Endothelial cell (in vitro differentiated cells): ENCODE measurements at regions not wholly inside any gene's neighbourhood (a gene's known extent, or its start where the extent isn't known, plus 50 kb on each side); places are given as distances from the start of the nearest gene placed in this dataset.

ENCODE experiments used
- DNase-seq: peaks from one replicate; pipeline ENCODE4 v3.0.0; 2021; ENCODE audit warnings: low spot score
- H3K27ac Mint-ChIP-seq: one replicate; pipeline ENCODE4 v1.8.0; 2021; ENCODE audit warnings: mixed read lengths, inconsistent platforms; ENCODE audit not compliant: unreplicated experiment
- H3K27me3 Mint-ChIP-seq: one replicate; pipeline ENCODE4 v1.8.0; 2021; ENCODE audit warnings: mild to moderate bottlenecking, moderate library complexity, mixed read lengths, inconsistent platforms; ENCODE audit not compliant: unreplicated experiment
- H3K36me3 Mint-ChIP-seq: one replicate; pipeline ENCODE4 v1.8.0; 2021; ENCODE audit warnings: mild to moderate bottlenecking, low read depth, mixed read lengths, inconsistent platforms; ENCODE audit not compliant: unreplicated experiment
- H3K4me1 Mint-ChIP-seq: one replicate; pipeline ENCODE4 v1.8.0; 2021; ENCODE audit warnings: mild to moderate bottlenecking, mixed read lengths, inconsistent platforms; ENCODE audit not compliant: unreplicated experiment
- H3K4me3 Mint-ChIP-seq: one replicate; pipeline ENCODE4 v1.8.0; 2021; ENCODE audit warnings: mild to moderate bottlenecking, mixed read lengths, inconsistent platforms; ENCODE audit not compliant: unreplicated experiment
- H3K9me3 Mint-ChIP-seq: one replicate; pipeline ENCODE4 v1.8.0; 2021; ENCODE audit warnings: mixed read lengths, inconsistent platforms; ENCODE audit not compliant: unreplicated experiment
- TF ChIP-seq, protein P1 (sequence below): fragments of 200-600 bp; sonication (generic); IDR thresholded peaks from one replicate; pipeline ENCODE4 v1.5.0; 2021; ENCODE audit warnings: antibody characterized with exemption; ENCODE audit not compliant: unreplicated experiment

DNA sequence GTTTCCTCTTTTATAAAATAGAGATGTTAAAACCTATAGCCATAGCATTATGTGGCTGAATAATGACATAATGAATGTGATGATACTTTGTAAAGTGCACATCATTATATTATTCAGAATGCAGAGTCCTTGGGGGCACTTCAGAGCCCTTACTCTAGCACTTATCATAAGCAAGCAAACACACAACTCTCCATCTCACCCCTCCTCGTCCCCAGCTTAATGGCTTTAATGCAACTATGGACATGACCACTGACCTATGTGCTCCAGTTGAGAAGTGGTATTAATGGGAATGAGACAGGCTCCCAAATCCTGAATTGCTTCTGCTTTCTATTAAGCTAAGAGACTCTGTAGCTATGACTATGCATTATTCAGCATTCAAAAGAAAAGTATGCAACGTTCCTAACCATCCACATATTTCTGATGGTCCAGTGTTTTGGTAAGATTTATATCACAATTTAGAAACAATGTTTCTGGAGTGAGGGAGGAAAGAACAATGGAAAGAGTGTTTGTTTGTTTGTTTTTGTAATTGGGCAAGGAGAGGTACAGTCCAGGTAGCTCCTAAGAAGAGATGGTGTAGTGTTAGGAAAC lies 194.0 kb upstream of the PLXNA2 start:
- Mint-ChIP-seq H3K36me3 (no peaks in the 10 kb centered on the region), H3K27ac (no peak overlapping the region), H3K4me3 (no peak overlapping the region), H3K27me3 (no peaks in the 10 kb centered on the region), H3K4me1 (no peaks in the 10 kb centered on the region), H3K9me3 (no peaks in the 10 kb centered on the region)
- TF ChIP-seq, protein P1, sequence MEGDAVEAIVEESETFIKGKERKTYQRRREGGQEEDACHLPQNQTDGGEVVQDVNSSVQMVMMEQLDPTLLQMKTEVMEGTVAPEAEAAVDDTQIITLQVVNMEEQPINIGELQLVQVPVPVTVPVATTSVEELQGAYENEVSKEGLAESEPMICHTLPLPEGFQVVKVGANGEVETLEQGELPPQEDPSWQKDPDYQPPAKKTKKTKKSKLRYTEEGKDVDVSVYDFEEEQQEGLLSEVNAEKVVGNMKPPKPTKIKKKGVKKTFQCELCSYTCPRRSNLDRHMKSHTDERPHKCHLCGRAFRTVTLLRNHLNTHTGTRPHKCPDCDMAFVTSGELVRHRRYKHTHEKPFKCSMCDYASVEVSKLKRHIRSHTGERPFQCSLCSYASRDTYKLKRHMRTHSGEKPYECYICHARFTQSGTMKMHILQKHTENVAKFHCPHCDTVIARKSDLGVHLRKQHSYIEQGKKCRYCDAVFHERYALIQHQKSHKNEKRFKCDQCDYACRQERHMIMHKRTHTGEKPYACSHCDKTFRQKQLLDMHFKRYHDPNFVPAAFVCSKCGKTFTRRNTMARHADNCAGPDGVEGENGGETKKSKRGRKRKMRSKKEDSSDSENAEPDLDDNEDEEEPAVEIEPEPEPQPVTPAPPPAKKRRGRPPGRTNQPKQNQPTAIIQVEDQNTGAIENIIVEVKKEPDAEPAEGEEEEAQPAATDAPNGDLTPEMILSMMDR: no peak
- no peak for DNase-seq

DNA sequence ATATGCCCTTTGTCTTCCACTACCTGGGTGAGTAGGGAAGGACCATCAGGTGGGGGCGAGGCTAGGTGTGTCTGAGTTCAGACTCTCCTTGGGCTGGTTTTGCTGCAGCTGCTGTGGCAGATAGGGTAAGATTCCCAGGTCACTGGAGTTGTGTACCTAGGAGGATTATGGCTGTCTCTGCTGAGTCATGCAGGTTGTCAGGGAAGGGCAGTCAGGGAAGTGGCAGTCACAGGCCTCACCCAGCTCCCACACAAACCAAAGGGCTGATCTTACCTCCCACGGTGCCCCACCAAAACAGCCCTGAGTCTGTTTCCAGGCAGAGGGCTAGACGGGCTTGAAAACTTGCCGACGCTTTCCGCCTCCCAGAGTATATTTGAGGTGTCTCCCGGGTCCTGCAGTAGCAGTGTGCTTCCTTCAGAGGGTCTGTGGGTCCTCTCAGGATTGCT lies 201.6 kb upstream of the PLXNA2 start:
- H3K27me3 Mint-ChIP-seq: no peaks in the 10 kb centered on the region
- TF ChIP-seq, protein P1: no peak
- H3K4me3 Mint-ChIP-seq: no peak overlapping the region
- no peaks in the 10 kb centered on the region for H3K9me3 Mint-ChIP-seq
- DNase-seq: no peak
- no peak overlapping the region for H3K27ac Mint-ChIP-seq
- H3K4me1 Mint-ChIP-seq: no peaks in the 10 kb centered on the region
- H3K36me3 Mint-ChIP-seq: no peaks in the 10 kb centered on the region

DNA sequence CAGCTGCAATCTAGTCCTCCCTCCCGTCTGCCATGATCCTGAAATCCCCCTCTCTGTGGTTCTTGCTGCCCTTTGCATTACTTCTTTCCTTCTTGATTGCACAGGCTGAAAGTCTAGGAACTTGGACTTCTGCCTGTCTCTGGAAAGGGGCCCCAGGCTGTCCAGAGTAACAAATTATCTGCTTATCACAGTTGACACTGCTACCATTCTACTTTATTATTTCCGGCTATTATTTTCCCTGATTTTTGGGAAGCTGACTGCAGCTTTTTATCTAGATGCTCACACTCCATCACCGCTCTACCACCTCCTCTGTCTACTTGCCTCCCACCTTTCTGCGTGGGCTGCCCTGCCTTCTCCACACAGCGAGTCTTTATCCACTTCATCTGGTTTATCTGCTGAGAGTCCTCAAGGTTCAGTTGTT lies 202.1 kb upstream of the PLXNA2 start:
- H3K27me3 Mint-ChIP-seq: no peaks in the 10 kb centered on the region
- DNase-seq: no peak
- H3K9me3 Mint-ChIP-seq: no peaks in the 10 kb centered on the region
- no peak overlapping the region for H3K27ac Mint-ChIP-seq
- H3K4me1 Mint-ChIP-seq: no peaks in the 10 kb centered on the region
- TF ChIP-seq, protein P1: no peak
- H3K4me3 Mint-ChIP-seq: no peak overlapping the region
- no peaks in the 10 kb centered on the region for H3K36me3 Mint-ChIP-seq

DNA sequence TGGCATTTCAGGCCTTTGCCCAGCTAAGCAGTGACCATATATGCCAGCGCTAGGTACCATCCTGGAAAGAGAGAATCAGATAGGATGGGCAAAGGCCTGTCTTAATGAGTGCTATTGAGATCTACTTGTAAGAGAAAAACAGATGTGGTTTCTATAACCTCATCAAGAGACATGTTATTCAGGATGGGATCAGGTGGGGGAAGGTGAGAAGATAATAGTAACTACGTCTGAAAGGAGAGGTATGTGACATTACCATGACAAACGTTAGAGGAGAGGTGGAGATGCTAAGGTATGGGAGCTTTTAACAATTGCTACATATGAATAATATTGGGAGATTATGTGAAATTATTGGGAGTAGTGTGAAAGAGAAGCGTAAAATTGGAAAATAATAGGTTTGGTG lies 204.2 kb upstream of the PLXNA2 start:
- no peak overlapping the region for H3K4me3 Mint-ChIP-seq
- TF ChIP-seq, protein P1: no peak
- H3K27ac Mint-ChIP-seq: no peak overlapping the region
- no peaks in the 10 kb centered on the region for H3K4me1 Mint-ChIP-seq
- no peaks in the 10 kb centered on the region for H3K27me3 Mint-ChIP-seq
- DNase-seq: no peak
- H3K9me3 Mint-ChIP-seq: no peaks in the 10 kb centered on the region
- H3K36me3 Mint-ChIP-seq: no peaks in the 10 kb centered on the region

DNA sequence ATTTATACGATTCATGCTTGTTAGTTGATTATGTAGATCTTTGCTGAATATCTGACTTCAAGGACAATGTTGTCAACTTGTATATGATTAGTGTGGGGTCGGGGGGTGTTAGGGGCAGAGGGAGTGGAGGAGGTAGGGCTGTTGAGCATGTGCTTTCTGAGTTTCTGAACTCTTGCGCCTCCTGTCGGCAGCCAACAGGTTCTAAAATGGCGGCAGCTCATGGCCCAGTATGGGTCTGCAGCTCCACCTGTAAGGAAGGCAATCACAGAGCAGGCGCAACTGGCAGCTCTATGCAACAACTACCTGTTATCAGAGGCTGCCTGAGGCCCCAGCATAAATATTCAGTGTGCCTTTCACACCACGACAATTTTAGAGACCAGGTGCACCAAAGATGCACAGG lies 205.8 kb upstream of the PLXNA2 start:
- no peak overlapping the region for H3K4me3 Mint-ChIP-seq
- no peak for DNase-seq
- H3K4me1 Mint-ChIP-seq: no peaks in the 10 kb centered on the region
- no peaks in the 10 kb centered on the region for H3K9me3 Mint-ChIP-seq
- TF ChIP-seq, protein P1: no peak
- no peak overlapping the region for H3K27ac Mint-ChIP-seq
- no peaks in the 10 kb centered on the region for H3K36me3 Mint-ChIP-seq
- no peaks in the 10 kb centered on the region for H3K27me3 Mint-ChIP-seq
